CD4-positive, alpha-beta T cell (primary cell): ENCODE measurements at regions not wholly inside any gene's neighbourhood (a gene's known extent, or its start where the extent isn't known, plus 50 kb on each side); places are given as distances from the start of the nearest gene placed in this dataset.

Experiments used
- ATAC-seq: fragments of 200-7000 bp; cut with Tn5 transposase; one replicate; pipeline ENCODE4 v1.10.0; 2022; ENCODE audit warnings: mild to moderate bottlenecking; ENCODE audit not compliant: poor library complexity
- CTCF ChIA-PET: fragments of 350-600 bp; sonication (Branson Sonifier 250); formaldehyde crosslinking; loops from one replicate; lab custom pipeline; 2021; ENCODE audit warnings: antibody characterized with exemption, inconsistent platforms; lab: Charles Lee
- POLR2A ChIA-PET: fragments of 350-600 bp; sonication (Branson Sonifier 250); formaldehyde crosslinking; loops from one replicate; lab custom pipeline; 2021; ENCODE audit warnings: antibody characterized with exemption, inconsistent platforms; lab: Charles Lee
- DNase-seq, 14 experiments: peaks; one replicate each; pipeline ENCODE4 v3.0.0-alpha.2; 2013 to 2020; ENCODE audit warnings: mixed read lengths in 2 of 14
- H3K27ac ChIP-seq, 2 donors: one replicate each; pipeline versions ENCODE4 v1.5.1 to v1.7.0; 2013; ENCODE audit warnings: low read length in 2 of 2, low read depth in 1 of 2, mild to moderate bottlenecking in 1 of 2
- H3K27me3 ChIP-seq, 2 experiments: 1 replicate in 1 of 2; 2 replicates in 1 of 2; pipeline versions ENCODE4 v1.6.1 to v1.7.0; 2013; ENCODE audit warnings: low read length in 2 of 2, control low read depth in 1 of 2, mild to moderate bottlenecking in 1 of 2, moderate library complexity in 1 of 2; ENCODE audit not compliant: insufficient read depth in 2 of 2, control insufficient read depth in 1 of 2
- H3K36me3 ChIP-seq: one replicate; pipeline ENCODE4 v1.6.1; 2013; ENCODE audit warnings: low read length, control low read depth; ENCODE audit not compliant: insufficient read depth
- H3K4me1 ChIP-seq: one replicate; pipeline ENCODE4 v1.6.1; 2013; ENCODE audit warnings: low read length, control low read depth; ENCODE audit not compliant: insufficient read depth
- H3K4me3 ChIP-seq: one replicate; pipeline ENCODE4 v1.5.1; 2013; ENCODE audit warnings: mild to moderate bottlenecking, low read length, moderate library complexity
- H3K9me3 ChIP-seq, 2 experiments: 1 replicate in 1 of 2; 2 replicates in 1 of 2; pipeline versions ENCODE4 v1.6.1 to v1.7.0; 2013; ENCODE audit warnings: low read length in 2 of 2, mild to moderate bottlenecking in 2 of 2, control low read depth in 1 of 2, moderate library complexity in 1 of 2; ENCODE audit not compliant: control insufficient read depth in 1 of 2, insufficient read depth in 1 of 2
- H3K27ac Mint-ChIP-seq: one replicate; pipeline ENCODE4 v1.8.0; 2020; ENCODE audit warnings: mixed read lengths
- H3K27me3 Mint-ChIP-seq: one replicate; pipeline ENCODE4 v1.8.0; 2021; ENCODE audit warnings: mixed read lengths
- H3K36me3 Mint-ChIP-seq: one replicate; pipeline ENCODE4 v1.8.0; 2021; ENCODE audit warnings: low read depth, mixed read lengths
- H3K4me1 Mint-ChIP-seq: one replicate; pipeline ENCODE4 v1.8.0; 2021; ENCODE audit warnings: low read depth, mixed read lengths
- H3K4me3 Mint-ChIP-seq: one replicate; pipeline ENCODE4 v1.8.0; 2020; ENCODE audit warnings: mild to moderate bottlenecking, mixed read lengths
- H3K9me3 Mint-ChIP-seq: one replicate; pipeline ENCODE4 v1.8.0; 2020; ENCODE audit warnings: mixed read lengths
- intact Hi-C, 2 experiments: fragments of 100-400 bp; cut with DNase I in 1 of 2; cut with micrococcal nuclease in 1 of 2; formaldehyde crosslinking; loops; one replicate each; pipeline versions ENCODE4 v1.15.1 to v1.9.0; 2023 to 2025; cut with DNase I, micrococcal nuclease
- TF ChIP-seq, protein P1 (sequence below): fragments of 200-600 bp; IDR thresholded peaks from one replicate; pipeline ENCODE4 v1.8.0; 2022; ENCODE audit warnings: antibody characterized with exemption, mild to moderate bottlenecking

DNA sequence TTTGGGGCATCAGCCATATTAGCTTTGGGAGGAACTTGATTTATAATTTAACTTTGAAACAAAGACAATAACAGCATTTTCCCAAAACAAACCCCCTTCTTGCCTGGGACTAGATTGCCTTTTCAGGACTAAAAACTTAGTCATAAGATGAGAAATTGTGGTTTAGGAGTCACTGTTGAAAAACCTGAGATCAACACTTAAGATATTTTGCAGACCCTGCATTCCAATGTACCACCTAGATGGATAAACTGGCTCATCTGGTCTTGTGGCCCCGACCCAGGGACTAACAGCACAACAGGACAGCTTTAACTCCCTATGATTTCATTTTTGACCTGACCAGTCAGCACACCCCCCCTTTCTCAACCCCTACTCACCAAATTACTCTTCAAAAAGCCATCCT is 1165.4 kb downstream of the XPNPEP1 start:
- Mint-ChIP-seq H3K9me3 (peaks cover 11% of the 10 kb centered on the region), H3K4me3 (no peak overlapping the region), H3K36me3 (no peaks in the 10 kb centered on the region), H3K27me3 (no peaks in the 10 kb centered on the region), H3K27ac (no peak overlapping the region), H3K4me1 (no peaks in the 10 kb centered on the region)
- H3K9me3 ChIP-seq: no peaks in the 10 kb centered on the region
- DNase-seq: no peak
- H3K27me3 ChIP-seq: no peaks in the 10 kb centered on the region
- ATAC-seq: no peak
- POLR2A ChIA-PET: no interaction called here
- H3K36me3 ChIP-seq: no peaks in the 10 kb centered on the region
- intact Hi-C loops: no loop called here
- no peak overlapping the region for H3K4me3 ChIP-seq
- no peaks in the 10 kb centered on the region for H3K4me1 ChIP-seq
- TF ChIP-seq, protein P1, sequence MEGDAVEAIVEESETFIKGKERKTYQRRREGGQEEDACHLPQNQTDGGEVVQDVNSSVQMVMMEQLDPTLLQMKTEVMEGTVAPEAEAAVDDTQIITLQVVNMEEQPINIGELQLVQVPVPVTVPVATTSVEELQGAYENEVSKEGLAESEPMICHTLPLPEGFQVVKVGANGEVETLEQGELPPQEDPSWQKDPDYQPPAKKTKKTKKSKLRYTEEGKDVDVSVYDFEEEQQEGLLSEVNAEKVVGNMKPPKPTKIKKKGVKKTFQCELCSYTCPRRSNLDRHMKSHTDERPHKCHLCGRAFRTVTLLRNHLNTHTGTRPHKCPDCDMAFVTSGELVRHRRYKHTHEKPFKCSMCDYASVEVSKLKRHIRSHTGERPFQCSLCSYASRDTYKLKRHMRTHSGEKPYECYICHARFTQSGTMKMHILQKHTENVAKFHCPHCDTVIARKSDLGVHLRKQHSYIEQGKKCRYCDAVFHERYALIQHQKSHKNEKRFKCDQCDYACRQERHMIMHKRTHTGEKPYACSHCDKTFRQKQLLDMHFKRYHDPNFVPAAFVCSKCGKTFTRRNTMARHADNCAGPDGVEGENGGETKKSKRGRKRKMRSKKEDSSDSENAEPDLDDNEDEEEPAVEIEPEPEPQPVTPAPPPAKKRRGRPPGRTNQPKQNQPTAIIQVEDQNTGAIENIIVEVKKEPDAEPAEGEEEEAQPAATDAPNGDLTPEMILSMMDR: no peak
- no peak overlapping the region for H3K27ac ChIP-seq
- CTCF ChIA-PET: no interaction called here

DNA sequence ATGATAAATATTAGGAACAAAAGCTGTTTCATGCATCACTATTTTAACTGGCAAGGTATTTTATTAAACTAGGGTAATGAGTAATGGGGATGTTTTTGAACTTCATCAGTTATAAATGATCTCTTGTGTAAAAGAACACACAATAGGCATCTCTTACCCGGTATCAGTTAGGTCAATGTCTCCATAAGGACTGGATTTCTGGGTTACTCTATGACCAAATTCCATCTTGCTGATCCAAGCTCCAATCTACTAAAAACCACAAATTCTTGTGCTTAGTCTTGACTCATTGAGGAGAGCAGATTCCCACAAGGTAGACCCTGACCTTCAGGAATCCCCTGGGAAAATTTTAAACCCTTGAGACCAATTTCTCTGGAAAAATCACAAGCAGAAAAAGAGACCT is 1167.7 kb downstream of the XPNPEP1 start:
- Histone ChIP-seq H3K4me1 (no peaks in the 10 kb centered on the region), H3K36me3 (no peaks in the 10 kb centered on the region), H3K9me3 (no peaks in the 10 kb centered on the region), H3K27ac (no peak overlapping the region), H3K4me3 (no peak overlapping the region), H3K27me3 (no peaks in the 10 kb centered on the region)
- H3K27ac Mint-ChIP-seq: no peak overlapping the region
- H3K4me3 Mint-ChIP-seq: no peak overlapping the region
- TF ChIP-seq, protein P1: no peak
- ChIA-PET CTCF (no interaction called here), POLR2A (no interaction called here)
- no peak for ATAC-seq
- peaks cover 14% of the 10 kb centered on the region for H3K9me3 Mint-ChIP-seq
- no peaks in the 10 kb centered on the region for H3K4me1 Mint-ChIP-seq
- DNase-seq: no peak
- H3K27me3 Mint-ChIP-seq: no peaks in the 10 kb centered on the region
- no peaks in the 10 kb centered on the region for H3K36me3 Mint-ChIP-seq
- intact Hi-C loops: no loop called here

DNA sequence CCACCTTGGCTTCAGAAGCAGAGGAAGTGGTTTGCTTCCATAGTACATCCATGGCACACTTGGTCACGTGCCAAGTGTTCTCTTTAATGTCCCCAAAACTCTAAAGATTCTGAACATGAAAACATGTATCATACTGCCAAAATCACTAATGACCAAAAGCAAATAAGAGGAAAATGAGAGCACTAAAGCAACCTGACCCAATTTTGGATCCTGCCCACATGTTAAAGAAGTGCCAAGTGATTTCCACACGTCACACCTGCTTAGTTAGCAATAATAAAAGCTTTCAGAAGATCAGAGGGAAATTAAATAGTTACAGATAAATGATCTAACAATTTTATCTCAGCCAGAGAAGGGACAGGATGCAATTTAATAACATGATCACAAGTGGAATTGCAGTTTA is 1170.0 kb downstream of the XPNPEP1 start:
- intact Hi-C loops: no loop called here
- H3K4me1 Mint-ChIP-seq: no peaks in the 10 kb centered on the region
- Histone ChIP-seq H3K4me3 (no peak overlapping the region), H3K27ac (no peak overlapping the region), H3K36me3 (no peaks in the 10 kb centered on the region), H3K27me3 (no peaks in the 10 kb centered on the region), H3K9me3 (peaks cover 0 to 4% of the 10 kb centered on the region in 2 experiments), H3K4me1 (no peaks in the 10 kb centered on the region)
- no peak for DNase-seq
- ChIA-PET POLR2A (no interaction called here), CTCF (no interaction called here)
- no peak overlapping the region for H3K4me3 Mint-ChIP-seq
- no peak overlapping the region for H3K27ac Mint-ChIP-seq
- TF ChIP-seq, protein P1: no peak
- H3K27me3 Mint-ChIP-seq: no peaks in the 10 kb centered on the region
- peaks cover 15% of the 10 kb centered on the region for H3K9me3 Mint-ChIP-seq
- no peaks in the 10 kb centered on the region for H3K36me3 Mint-ChIP-seq
- ATAC-seq: no peak
